COLO668 (cell line): ENCODE measurements at regions not wholly inside any gene's neighbourhood (a gene's known extent, or its start where the extent isn't known, plus 50 kb on each side); places are given as distances from the start of the nearest gene placed in this dataset.

Experiments
- DNase-seq: peaks from one replicate; lab custom pipeline; 2025; ENCODE audit not compliant: unreplicated experiment; lab: John Stamatoyannopoulos, UW

GRCh38 chr7:10100572-10100971 lies 873.1 kb upstream of the PHF14 start:
- DNase-seq, result no peak

GRCh38 chr7:10101351-10101750 lies 872.3 kb upstream of the PHF14 start:
- DNase-seq, result no peak

GRCh38 chr7:10104292-10104691 lies 869.4 kb upstream of the PHF14 start:
- DNase-seq, result no peak

DNA sequence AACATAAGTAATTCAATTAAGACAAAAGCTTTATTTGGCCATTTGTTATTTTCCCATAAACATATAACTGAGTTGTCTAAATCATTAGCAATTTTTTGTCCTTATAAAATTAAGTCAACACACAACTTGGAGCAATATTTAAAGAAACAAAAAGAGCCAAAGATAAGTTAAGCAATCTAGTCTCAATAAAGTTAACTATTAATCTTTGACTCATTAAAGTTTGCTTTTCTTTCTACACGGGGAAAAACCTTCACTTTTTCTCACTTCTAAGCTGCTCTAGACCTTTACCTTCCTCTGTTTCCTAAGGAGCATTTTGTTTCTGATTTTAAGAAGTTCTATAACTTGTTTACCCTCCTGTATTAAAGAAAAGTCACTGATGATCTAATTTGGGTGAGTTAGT lies 867.1 kb upstream of the PHF14 start:
- DNase-seq, result no peak

GRCh38 chr7:10116511-10116910 lies 857.2 kb upstream of the PHF14 start:
- no peak for DNase-seq

DNA sequence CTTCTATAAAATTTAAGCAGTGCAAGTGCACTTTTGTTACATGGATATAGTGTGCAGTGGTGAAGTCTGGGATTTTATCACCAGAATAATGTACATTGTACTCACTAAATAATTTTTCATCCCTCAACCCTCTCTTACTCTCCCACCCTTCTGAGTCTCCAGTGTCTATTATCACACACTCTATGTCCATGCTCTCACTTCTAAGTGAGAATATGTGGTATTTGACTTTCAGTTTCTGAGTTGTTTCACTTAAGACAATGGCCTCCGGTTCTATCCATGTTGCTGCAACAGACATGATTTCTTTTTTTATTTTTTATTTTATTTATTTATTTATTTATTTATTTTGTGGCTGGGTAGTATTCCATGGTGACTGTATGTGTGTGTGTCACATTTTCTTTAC lies 855.9 kb upstream of the PHF14 start:
- no peak for DNase-seq

- no peak for DNase-seq
Observed at GRCh38 chr7:10120936-10121335, 852.7 kb upstream of the PHF14 start.

DNA sequence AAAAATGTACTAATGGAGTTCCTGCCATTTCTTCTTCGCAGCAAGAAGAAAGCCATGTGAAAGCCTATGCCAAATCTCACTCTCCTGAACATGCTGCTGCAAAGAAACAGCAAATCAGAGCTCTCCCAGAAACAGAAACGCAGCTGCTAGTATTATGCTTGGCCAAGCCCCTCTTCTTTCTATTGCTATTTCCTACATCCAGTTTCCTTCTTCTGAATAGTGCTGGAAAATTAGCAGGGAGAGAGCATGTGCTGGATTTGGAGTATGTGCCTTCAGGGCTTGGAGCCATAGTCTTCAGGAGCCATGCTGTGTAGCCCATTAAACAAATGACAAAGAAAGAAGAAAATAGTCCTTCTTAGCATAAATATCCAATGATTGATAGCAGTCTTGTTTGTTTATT lies 852.0 kb upstream of the PHF14 start:
- no peak for DNase-seq

GRCh38 chr7:10122551-10123100 lies 851.0 kb upstream of the PHF14 start:
- DNase-seq, result no peak

- no peak for DNase-seq
Observed at GRCh38 chr7:10128748-10129147, 844.9 kb upstream of the PHF14 start.

GRCh38 chr7:10138087-10138854 lies 835.4 kb upstream of the PHF14 start:
- no peak for DNase-seq

DNA sequence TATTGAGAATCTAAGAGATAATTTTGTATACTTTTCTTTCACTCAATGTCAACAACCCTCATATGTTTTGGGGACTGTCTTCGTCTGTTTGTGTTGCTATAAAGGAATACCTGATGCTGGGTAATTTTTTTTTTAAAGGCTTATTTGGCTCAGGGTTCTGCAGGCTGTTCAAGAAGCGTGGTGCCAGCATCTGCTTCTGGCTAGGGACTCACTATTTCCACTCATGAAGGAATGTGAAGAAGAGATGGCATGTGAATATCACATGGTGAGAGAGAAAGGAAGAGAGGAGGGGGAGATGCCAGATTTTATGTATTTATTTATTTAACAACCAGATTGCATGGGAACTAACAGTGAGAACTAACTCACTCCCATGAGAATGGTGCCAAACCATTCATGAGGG lies 827.4 kb upstream of the PHF14 start:
- no peak for DNase-seq

DNA sequence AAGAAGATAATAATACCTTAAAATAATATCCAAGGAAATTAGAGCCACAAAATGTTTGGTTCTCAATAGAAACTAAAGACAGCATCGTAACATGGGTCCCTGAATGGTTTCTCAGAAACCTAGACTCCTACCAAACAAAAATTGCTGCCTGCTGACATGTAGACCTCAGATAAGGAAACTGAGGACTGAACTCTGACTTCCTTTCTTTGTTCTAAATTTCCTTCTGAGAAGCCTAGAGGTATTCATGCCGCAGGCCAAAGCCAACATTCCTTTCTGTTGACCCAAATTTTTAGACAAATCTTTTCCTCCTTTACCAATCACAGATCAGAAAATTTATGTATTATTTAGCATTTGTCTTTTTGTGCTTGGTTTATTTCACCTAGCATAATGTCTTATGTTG lies 816.7 kb upstream of the PHF14 start:
- no peak for DNase-seq

DNA sequence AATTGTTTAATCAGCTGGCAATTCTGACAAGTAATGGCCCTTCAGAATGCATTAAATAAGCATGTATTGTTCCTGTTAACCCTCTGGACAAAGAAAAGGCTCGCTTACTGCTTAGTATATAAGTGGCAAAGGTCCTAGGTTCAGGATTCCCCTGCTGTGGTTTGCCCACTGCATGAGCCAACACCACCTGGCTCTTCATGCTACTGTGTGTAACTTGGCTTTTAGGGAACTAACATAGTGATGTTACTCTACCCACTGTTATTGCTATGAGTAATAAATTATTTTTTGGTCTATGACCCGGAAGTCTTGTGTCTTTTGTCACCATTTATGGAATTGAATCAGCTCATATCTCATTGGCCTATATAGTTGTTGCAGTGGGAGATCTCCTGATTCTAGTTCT lies 791.7 kb upstream of the PHF14 start:
- DNase-seq, result peak; percentile 53

DNA sequence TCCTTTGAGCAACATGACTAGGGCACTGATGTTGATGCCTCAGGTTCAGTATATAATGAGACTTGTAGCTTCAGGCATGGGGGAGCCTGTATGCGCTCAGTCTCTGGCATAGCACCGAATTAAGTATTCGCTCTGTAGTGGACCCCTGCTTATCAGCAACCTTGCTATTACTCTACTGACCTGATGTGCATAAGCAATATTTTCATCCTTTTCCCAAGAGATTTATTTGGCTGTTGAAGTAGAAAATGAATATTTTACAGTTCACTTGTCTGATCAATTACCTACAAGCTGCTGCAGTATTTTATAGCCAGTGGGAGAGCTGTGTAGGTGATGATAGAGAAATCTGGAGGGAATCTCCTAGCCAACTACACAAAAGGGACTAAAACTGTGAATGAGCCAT lies 781.6 kb upstream of the PHF14 start:
- no peak for DNase-seq

DNA sequence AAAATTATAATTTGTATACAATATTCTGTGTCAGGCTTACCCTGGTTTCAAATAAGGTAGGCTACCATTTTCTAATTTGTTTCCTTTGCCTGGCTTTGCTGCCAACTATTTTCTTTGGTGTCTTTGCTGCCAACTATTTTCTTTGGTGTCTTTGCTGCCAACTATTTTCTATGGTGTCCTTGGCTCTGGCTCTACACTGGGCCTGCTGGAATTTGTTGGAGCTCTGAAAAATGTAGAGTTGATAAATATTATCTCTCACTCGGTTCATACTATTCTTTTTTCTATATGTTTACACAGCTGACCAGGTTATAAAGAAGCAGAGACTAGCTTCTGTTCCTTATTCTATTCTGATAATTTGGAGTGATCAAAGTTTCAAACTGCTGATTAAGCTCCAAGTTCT lies 768.0 kb upstream of the PHF14 start:
- DNase-seq, result no peak

GRCh38 chr7:10210000-10210399 lies 763.7 kb upstream of the PHF14 start:
- DNase-seq, result no peak

GRCh38 chr7:10211016-10211415 lies 762.7 kb upstream of the PHF14 start:
- DNase-seq, result no peak

DNA sequence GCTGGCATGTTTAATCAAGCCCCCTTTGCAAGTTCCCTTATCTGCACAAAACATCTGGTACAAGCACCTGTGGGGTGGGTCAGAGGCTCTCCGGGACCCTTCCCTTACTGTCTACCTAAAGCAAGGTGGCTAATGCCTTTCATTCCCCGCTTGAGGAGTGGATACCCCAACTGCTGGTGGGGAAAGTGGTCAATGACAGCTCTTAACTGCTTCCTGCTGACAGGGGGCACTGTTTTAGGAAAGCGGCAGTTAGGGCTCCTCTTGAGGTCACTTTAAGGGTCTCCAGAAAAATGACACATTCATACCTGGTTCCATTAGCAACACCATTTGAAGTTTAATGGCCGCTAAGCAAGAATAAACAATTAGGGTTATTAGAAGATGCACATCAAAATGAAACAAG lies 761.8 kb upstream of the PHF14 start:
- DNase-seq, result no peak

DNA sequence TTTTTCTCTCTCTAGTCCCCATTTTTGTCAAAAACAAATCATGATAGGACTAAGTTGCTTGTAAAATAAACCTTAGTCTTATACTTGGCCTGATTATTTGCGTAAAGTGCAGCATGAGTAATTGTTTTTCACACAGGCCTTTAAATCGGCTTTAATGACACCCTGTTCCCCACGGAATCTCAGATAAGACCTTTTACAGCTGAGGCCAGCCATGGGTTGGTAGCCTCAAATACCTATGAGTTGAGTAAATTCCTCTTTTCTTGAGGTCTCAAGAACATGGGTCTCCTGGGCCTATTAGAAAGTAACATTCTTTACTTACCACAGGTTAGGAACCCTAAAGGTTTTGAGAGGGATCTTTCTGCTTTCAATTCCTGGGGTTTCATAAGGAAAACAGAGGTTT lies 761.0 kb upstream of the PHF14 start:
- no peak for DNase-seq

DNA sequence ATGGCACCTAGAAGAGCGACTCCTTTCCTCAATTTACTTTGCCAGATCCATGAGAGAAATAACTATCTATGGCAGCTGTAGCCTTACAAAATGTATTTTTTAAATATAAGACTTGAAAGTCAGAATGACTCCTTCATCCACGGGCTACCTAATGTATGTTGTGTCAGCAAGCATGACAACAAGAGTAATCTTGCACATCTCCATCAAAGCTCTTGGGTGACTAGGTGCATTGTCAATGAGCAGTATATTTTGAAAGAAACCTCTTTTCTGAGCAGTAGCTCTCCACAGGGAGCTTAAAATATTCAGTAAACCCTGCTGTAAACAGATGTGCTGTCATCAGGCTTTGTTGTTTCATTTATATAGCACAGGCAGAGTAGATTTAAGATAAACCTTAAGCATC lies 757.2 kb upstream of the PHF14 start:
- no peak for DNase-seq

GRCh38 chr7:10221084-10221483 lies 752.6 kb upstream of the PHF14 start:
- no peak for DNase-seq

GRCh38 chr7:10222976-10223375 lies 750.7 kb upstream of the PHF14 start:
- DNase-seq, result no peak
